ENCODE measurements at regions not wholly inside any gene's neighbourhood (a gene's known extent, or its start where the extent isn't known, plus 50 kb on each side); places are given as distances from the start of the nearest gene placed in this dataset.

DNA sequence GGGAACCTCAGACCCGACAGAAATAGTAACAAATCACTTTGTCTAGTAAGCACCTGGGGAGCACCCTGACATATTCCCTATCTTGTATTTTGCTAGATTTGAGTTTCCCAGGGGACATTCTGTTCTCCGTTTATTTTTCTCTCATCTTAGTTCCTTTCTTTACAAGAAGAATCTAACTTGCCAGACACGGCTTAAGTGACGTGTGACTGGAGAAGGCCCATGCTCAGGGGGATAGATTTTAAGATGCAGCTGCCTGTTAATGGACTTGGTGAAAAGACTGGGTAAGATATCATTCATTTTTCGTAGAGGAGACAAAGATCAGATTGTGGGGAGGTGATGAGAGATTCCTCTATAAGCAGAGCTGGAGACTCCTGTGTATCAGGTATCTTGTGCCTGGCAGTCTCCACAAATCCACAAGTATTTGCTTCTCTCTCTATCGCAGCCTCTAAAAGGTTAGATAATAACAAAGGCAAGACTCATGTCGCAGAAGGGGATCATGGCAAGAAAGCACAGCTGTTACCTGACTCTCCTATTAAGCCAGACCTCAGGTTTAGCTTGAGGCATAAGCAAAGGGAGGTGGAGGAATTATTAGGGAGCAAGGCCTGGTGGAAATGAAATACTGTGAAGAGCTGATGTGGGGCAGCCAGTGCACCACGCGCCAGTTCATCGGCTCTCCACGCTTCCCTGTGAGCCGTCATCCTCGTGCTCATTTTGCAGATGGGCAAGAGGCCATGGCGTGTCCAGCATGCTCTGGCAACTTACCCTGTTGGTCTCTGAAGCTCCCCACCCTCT, 347.2 kb upstream of the TNP1 start:
- DNase-seq (ENCODE audit: low read depth) = no peak
- no peak overlapping the region for H3K4me3 ChIP-seq (ENCODE audit: low read depth, low read length)
- TF ChIP-seq, protein P1, sequence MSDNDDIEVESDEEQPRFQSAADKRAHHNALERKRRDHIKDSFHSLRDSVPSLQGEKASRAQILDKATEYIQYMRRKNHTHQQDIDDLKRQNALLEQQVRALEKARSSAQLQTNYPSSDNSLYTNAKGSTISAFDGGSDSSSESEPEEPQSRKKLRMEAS (IDR thresholded peaks at IDR 0.05; ENCODE audit: low read depth, low read length) = no peak
- no peak for TF ChIP-seq POLR2A (IDR thresholded peaks at IDR 0.05; ENCODE audit: extremely low read depth, insufficient read length)
- no peak for TF ChIP-seq MYC (IDR thresholded peaks at IDR 0.05; ENCODE audit: low read depth, low read length)
- TF ChIP-seq, protein P2, sequence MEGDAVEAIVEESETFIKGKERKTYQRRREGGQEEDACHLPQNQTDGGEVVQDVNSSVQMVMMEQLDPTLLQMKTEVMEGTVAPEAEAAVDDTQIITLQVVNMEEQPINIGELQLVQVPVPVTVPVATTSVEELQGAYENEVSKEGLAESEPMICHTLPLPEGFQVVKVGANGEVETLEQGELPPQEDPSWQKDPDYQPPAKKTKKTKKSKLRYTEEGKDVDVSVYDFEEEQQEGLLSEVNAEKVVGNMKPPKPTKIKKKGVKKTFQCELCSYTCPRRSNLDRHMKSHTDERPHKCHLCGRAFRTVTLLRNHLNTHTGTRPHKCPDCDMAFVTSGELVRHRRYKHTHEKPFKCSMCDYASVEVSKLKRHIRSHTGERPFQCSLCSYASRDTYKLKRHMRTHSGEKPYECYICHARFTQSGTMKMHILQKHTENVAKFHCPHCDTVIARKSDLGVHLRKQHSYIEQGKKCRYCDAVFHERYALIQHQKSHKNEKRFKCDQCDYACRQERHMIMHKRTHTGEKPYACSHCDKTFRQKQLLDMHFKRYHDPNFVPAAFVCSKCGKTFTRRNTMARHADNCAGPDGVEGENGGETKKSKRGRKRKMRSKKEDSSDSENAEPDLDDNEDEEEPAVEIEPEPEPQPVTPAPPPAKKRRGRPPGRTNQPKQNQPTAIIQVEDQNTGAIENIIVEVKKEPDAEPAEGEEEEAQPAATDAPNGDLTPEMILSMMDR (IDR thresholded peaks at IDR 0.05; ENCODE audit: low read depth, low read length) = no peak

DNA sequence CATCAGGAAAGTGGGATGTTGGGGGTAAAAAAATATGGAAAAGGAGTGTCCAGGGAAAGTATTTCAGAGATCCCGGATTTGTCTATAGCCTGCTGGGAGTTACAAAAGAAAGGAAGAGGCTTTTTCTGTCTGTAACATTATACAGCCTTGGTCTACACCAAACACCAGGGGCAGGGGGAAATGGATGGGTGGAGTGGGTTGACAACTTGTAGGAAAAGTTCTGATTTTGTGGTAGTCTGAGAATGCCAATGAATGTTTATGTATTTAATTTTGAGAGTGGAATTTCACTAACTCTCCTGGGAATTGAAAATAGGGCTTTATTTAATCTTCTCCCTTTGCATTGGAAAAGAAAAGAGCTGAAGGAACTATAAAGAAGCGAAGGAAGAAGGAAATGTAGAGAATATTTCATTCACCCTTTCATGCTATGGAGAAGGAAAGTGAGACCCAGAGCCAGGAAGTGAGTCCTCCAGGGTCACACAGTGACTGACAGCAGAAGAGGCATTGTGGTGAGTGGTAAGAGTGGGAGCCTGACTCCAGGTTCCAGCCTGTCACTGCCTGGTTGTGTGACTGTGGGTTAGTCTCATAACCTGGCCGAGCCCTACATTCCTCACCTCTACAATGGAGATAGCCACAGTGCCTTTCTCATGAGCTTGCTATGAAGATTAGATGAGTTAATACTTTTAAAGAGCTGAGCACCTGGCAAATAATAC, 346.3 kb upstream of the TNP1 start:
- no peak overlapping the region for H3K4me3 ChIP-seq (ENCODE audit: low read depth, low read length)
- TF ChIP-seq MYC (IDR thresholded peaks at IDR 0.05; ENCODE audit: low read depth, low read length) = no peak
- TF ChIP-seq, protein P2 (IDR thresholded peaks at IDR 0.05; ENCODE audit: low read depth, low read length) = no peak
- TF ChIP-seq, protein P1 (IDR thresholded peaks at IDR 0.05; ENCODE audit: low read depth, low read length) = no peak
- no peak for TF ChIP-seq POLR2A (IDR thresholded peaks at IDR 0.05; ENCODE audit: extremely low read depth, insufficient read length)
- no peak for DNase-seq (ENCODE audit: low read depth)

DNA sequence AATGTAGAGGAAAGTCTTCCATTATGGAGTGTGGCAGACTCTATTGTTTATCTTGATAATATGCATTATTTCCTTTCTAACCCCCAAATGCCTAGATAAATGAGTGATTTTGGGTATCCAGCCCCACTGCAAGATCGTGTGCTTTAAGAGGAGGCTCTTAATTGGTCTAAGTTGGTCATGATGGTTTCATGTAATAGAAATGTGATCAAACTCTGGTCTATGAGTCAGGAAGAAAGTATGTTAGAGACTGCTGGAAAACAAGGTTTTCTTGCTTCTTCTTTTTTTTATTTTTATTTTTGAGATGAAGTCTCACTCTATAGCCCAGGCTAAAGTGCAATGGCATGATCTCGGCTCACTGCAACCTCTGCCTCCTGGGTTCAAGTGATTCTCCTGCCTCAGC, 344.5 kb upstream of the TNP1 start:
- DNase-seq (ENCODE audit: low read depth) = no peak
- H3K4me3 ChIP-seq (ENCODE audit: low read depth, low read length) = no peak overlapping the region
- TF ChIP-seq, protein P2 (IDR thresholded peaks at IDR 0.05; ENCODE audit: low read depth, low read length) = no peak
- no peak for TF ChIP-seq POLR2A (IDR thresholded peaks at IDR 0.05; ENCODE audit: extremely low read depth, insufficient read length)
- no peak for TF ChIP-seq MYC (IDR thresholded peaks at IDR 0.05; ENCODE audit: low read depth, low read length)
- TF ChIP-seq, protein P1 (IDR thresholded peaks at IDR 0.05; ENCODE audit: low read depth, low read length) = no peak

DNA sequence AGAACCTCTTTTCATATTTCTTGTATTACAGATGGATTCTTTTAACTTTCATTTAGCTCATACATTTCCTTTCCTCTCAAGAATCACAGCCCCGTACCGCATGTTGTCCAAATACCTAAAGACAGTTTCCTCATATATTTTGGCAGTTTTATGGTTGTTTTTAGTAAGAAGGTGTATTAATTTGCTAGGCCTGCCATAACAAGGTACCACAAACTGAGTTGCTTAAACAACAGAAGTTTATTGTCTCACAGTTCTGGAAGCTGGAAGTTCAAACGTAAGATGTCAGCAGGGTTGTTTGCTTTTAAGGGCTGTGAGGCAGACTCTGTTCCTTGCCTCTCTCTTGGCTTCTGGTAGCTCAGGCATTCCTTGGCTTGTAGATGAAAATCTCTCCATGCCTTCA, 343.2 kb upstream of the TNP1 start:
- TF ChIP-seq MYC (IDR thresholded peaks at IDR 0.05; ENCODE audit: low read depth, low read length) = no peak
- no peak for TF ChIP-seq POLR2A (IDR thresholded peaks at IDR 0.05; ENCODE audit: extremely low read depth, insufficient read length)
- TF ChIP-seq, protein P2 (IDR thresholded peaks at IDR 0.05; ENCODE audit: low read depth, low read length) = no peak
- TF ChIP-seq, protein P1 (IDR thresholded peaks at IDR 0.05; ENCODE audit: low read depth, low read length) = no peak
- DNase-seq (ENCODE audit: low read depth) = no peak

DNA sequence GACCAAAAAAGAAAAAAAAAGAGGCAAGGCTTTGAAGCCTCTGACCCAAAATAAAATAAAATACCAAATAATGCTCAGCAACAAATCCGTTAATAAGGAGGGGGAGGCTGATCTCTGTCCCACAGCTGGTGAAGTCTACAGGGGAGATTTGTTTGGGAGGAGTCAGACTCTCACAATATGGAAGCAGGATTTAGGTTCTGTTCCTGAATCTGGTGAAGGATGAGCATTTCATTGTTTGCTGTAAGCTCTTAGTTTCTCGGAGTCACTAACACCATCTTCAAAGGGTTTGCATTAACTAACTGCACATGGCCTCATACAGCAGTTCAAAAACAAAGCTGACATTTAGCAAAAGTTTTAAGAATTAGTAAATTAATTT, 339.4 kb upstream of the TNP1 start:
- DNase-seq (ENCODE audit: low read depth) = no peak
- H3K4me3 ChIP-seq (ENCODE audit: low read depth, low read length) = no peak overlapping the region
- TF ChIP-seq, protein P2 (IDR thresholded peaks at IDR 0.05; ENCODE audit: low read depth, low read length) = no peak
- TF ChIP-seq MYC (IDR thresholded peaks at IDR 0.05; ENCODE audit: low read depth, low read length) (no peak), POLR2A (IDR thresholded peaks at IDR 0.05; ENCODE audit: extremely low read depth, insufficient read length) (no peak)
- TF ChIP-seq, protein P1 (IDR thresholded peaks at IDR 0.05; ENCODE audit: low read depth, low read length) = no peak

More for the DNA sequence above, 343.2 kb upstream of the TNP1 start:
- no peak overlapping the region for H3K4me3 ChIP-seq (ENCODE audit: low read depth, low read length)

Data from NB4 (cell line).